Lung (tissue), 11 donors: ENCODE measurements at regions not wholly inside any gene's neighbourhood (a gene's known extent, or its start where the extent isn't known, plus 50 kb on each side); places are given as distances from the start of the nearest gene placed in this dataset.

Source experiments
- ATAC-seq: fragments of 200-7000 bp; cut with Tn5 transposase; one replicate; pipeline ENCODE4 v1.9.1; 2020; ENCODE audit warnings: moderate number of reproducible peaks; ENCODE audit not compliant: insufficient read depth, low FRiP score
- DNase-seq, 3 donors: peaks; one replicate each; pipeline ENCODE4 v3.0.0-alpha.2; 2013 to 2017
- H3K27ac ChIP-seq, 2 donors: one replicate each; pipeline ENCODE4 v1.5.1; 2013; ENCODE audit warnings: mild to moderate bottlenecking in 2 of 2, moderate library complexity in 2 of 2, control low read depth in 1 of 2, inconsistent platforms in 1 of 2, low read depth in 1 of 2, low read length in 1 of 2
- H3K27me3 ChIP-seq, 3 donors: one replicate each; pipeline ENCODE4 v1.5.1; 2013; ENCODE audit warnings: low read length in 2 of 3; ENCODE audit not compliant: control insufficient read depth in 3 of 3, insufficient read depth in 3 of 3
- H3K36me3 ChIP-seq, 4 donors: one replicate each; pipeline ENCODE4 v1.5.1; 2013; ENCODE audit warnings: low read length in 4 of 4, mild to moderate bottlenecking in 1 of 4, moderate library complexity in 1 of 4; ENCODE audit not compliant: control insufficient read depth in 4 of 4, insufficient read depth in 4 of 4
- H3K4me1 ChIP-seq, 5 donors: one replicate each; pipeline ENCODE4 v1.5.1; 2013; ENCODE audit warnings: low read length in 5 of 5, mild to moderate bottlenecking in 2 of 5, moderate library complexity in 1 of 5; ENCODE audit not compliant: control insufficient read depth in 5 of 5, insufficient read depth in 5 of 5
- H3K4me3 ChIP-seq: one replicate; pipeline ENCODE4 v1.5.1; 2013; ENCODE audit warnings: mild to moderate bottlenecking, control low read depth, moderate library complexity
- H3K9ac ChIP-seq, 2 donors: one replicate each; pipeline ENCODE4 v1.5.1; 2013; ENCODE audit warnings: low read length in 2 of 2, control low read depth in 1 of 2; ENCODE audit not compliant: insufficient read depth in 1 of 2
- H3K9me3 ChIP-seq, 4 donors: one replicate each; pipeline ENCODE4 v1.5.1; 2013; ENCODE audit warnings: low read length in 3 of 4, mild to moderate bottlenecking in 1 of 4, moderate library complexity in 1 of 4; ENCODE audit not compliant: control insufficient read depth in 4 of 4, insufficient read depth in 3 of 4
- CTCF ChIP-seq: IDR thresholded peaks from 2 replicates; pipeline ENCODE4 v1.5.1; 2012; ENCODE audit warnings: mild to moderate bottlenecking; ENCODE audit errors: control extremely low read depth, extremely low read depth
- WGBS, 2 donors: extraction: QIAGEN DNeasy Blood & Tissue Kit; methylation state at CpG; one replicate each; pipeline ENCODE4 v1.1.7; 2013; 5-methylcytosine and 5-hydroxymethylcytosine counted together
- donor health status: control.
- donor health status: control.
- donor health status: Bipolar disorder and iron deficiency.
- donor health status: healthy.
- donor health status: DM: yes; HTN: yes; CAD: no.

- 93 to 100% methylated on average over 2 of the region's 2 CpGs for whole genome bisulfite sequencing, 2 donors
- Histone ChIP-seq H3K27ac (no peak overlapping the region), H3K9ac (no peak overlapping the region), H3K36me3 (no peaks in the 10 kb centered on the region), H3K4me3 (no peak overlapping the region), H3K9me3 (peaks cover 0 to 6% (median 1%) of the 10 kb centered on the region in 4 donors), H3K27me3 (no peaks in the 10 kb centered on the region), H3K4me1 (no peaks in the 10 kb centered on the region)
- no peak for DNase-seq
- TF ChIP-seq CTCF: no peak
- no peak for ATAC-seq
These were observed 641.9 kb upstream of the FBXO33 start for GRCh38 chr14:40074169-40074568.

GRCh38 chr14:40072175-40072574 lies 639.9 kb upstream of the FBXO33 start:
- no peak overlapping the region for H3K27ac ChIP-seq
- H3K4me3 ChIP-seq: no peak overlapping the region
- H3K4me1 ChIP-seq: no peaks in the 10 kb centered on the region
- TF ChIP-seq CTCF: no peak
- no peaks in the 10 kb centered on the region for H3K27me3 ChIP-seq
- DNase-seq: no peak
- H3K36me3 ChIP-seq: no peaks in the 10 kb centered on the region
- no peak for ATAC-seq
- H3K9ac ChIP-seq: no peak overlapping the region
- peaks cover 0 to 6% (median 2%) of the 10 kb centered on the region in 4 donors for H3K9me3 ChIP-seq
- 71 to 88% methylated on average over 1 of the region's 1 CpG for WGBS, 2 donors

- Histone ChIP-seq H3K27me3 (no peaks in the 10 kb centered on the region), H3K27ac (no peak overlapping the region), H3K36me3 (no peaks in the 10 kb centered on the region), H3K4me1 (no peaks in the 10 kb centered on the region), H3K9me3 (peaks cover 0 to 4% (median 0%) of the 10 kb centered on the region in 4 donors), H3K4me3 (no peak overlapping the region), H3K9ac (no peak overlapping the region)
- DNase-seq (no peak), ATAC-seq (no peak)
- TF ChIP-seq CTCF: no peak
- WGBS, 2 donors: 53 to 67% methylated on average over 8 of the region's 8 CpGs
These were observed 627.0 kb upstream of the FBXO33 start for GRCh38 chr14:40058901-40059897.
